Hepatocyte (in vitro differentiated cells): ENCODE measurements at regions not wholly inside any gene's neighbourhood (a gene's known extent, or its start where the extent isn't known, plus 50 kb on each side); places are given as distances from the start of the nearest gene placed in this dataset.

ENCODE experiments used
- EZH2phosphoT487 ChIP-seq: fragments of 200-600 bp; sonication (generic); IDR thresholded peaks from one replicate; pipeline ENCODE4 v1.6.1; 2018; ENCODE audit warnings: antibody characterized with exemption, mild to moderate bottlenecking, low read depth, moderate library complexity; ENCODE audit not compliant: unreplicated experiment, severe bottlenecking
- TF ChIP-seq, protein P1 (sequence below): fragments of 200-600 bp; sonication (generic); IDR thresholded peaks from 2 replicates; pipeline ENCODE4 v1.5.1; 2016; ENCODE audit warnings: antibody characterized with exemption, mild to moderate bottlenecking; ENCODE audit not compliant: poor library complexity

DNA sequence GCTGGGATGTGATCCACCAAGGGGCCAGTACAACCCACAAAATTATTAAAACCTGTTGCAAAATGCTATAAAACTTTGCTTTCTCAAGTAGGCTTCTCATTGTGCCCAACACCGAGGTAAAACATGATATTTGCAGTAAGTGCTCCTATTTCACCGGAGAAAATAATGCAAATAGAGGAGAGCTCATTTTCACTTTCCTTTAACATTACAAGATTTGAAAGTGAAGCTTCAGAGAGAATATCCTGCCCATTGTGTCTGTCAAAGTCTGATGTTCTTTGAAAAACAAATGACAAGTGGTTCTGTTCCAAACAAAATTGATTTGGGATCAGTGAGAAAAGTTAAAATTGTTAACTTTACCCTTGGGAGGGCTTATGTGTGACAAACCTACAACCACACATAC lies 287.1 kb downstream of the KCNN2 start:
- TF ChIP-seq EZH2phosphoT487: no peak
- TF ChIP-seq, protein P1, sequence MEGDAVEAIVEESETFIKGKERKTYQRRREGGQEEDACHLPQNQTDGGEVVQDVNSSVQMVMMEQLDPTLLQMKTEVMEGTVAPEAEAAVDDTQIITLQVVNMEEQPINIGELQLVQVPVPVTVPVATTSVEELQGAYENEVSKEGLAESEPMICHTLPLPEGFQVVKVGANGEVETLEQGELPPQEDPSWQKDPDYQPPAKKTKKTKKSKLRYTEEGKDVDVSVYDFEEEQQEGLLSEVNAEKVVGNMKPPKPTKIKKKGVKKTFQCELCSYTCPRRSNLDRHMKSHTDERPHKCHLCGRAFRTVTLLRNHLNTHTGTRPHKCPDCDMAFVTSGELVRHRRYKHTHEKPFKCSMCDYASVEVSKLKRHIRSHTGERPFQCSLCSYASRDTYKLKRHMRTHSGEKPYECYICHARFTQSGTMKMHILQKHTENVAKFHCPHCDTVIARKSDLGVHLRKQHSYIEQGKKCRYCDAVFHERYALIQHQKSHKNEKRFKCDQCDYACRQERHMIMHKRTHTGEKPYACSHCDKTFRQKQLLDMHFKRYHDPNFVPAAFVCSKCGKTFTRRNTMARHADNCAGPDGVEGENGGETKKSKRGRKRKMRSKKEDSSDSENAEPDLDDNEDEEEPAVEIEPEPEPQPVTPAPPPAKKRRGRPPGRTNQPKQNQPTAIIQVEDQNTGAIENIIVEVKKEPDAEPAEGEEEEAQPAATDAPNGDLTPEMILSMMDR: no peak
